GM12872 (cell line): ENCODE measurements at regions not wholly inside any gene's neighbourhood (a gene's known extent, or its start where the extent isn't known, plus 50 kb on each side); places are given as distances from the start of the nearest gene placed in this dataset.

Experiments
- CTCF ChIP-seq: IDR thresholded peaks from 3 replicates; pipeline ENCODE4 v1.5.1; 2011; ENCODE audit warnings: low read depth, mild to moderate bottlenecking, low read length, moderate library complexity; ENCODE audit not compliant: insufficient read depth

- no peak for TF ChIP-seq CTCF
Observed at GRCh38 chr2:81282151-81282769, 977.7 kb upstream of the LRRTM1 start.

- no peak for TF ChIP-seq CTCF
Observed at GRCh38 chr2:81276595-81276994, 972.0 kb upstream of the LRRTM1 start.

- peak; percentile 29; the same call in 1 of the 3 replicates for TF ChIP-seq CTCF
Observed at GRCh38 chr2:81266106-81266505, 961.6 kb upstream of the LRRTM1 start.

GRCh38 chr2:81263989-81264388 is 959.4 kb upstream of the LRRTM1 start:
- TF ChIP-seq CTCF = no peak

GRCh38 chr2:81260320-81260719 is 955.8 kb upstream of the LRRTM1 start:
- no peak for TF ChIP-seq CTCF

GRCh38 chr2:81250270-81250669 is 945.7 kb upstream of the LRRTM1 start:
- no peak for TF ChIP-seq CTCF

GRCh38 chr2:81249152-81249551 is 944.6 kb upstream of the LRRTM1 start:
- TF ChIP-seq CTCF = no peak
